Esophagus muscularis mucosa (tissue), 4 donors: ENCODE measurements at regions not wholly inside any gene's neighbourhood (a gene's known extent, or its start where the extent isn't known, plus 50 kb on each side); places are given as distances from the start of the nearest gene placed in this dataset.

Source experiments
- CTCF ChIP-seq, 3 experiments: fragments of 200-600 bp in 2 of 3; fragments of 450-650 bp in 1 of 3; sonication (generic) in 2 of 3; IDR thresholded peaks; one replicate each; pipeline ENCODE4 v1.5.1; 2017 to 2019; ENCODE audit warnings: antibody characterized with exemption in 3 of 3, mild to moderate bottlenecking in 2 of 3, moderate library complexity in 1 of 3
- EP300 ChIP-seq: sonication (generic); formaldehyde crosslinking; IDR thresholded peaks from one replicate; pipeline ENCODE4 v1.6.1; 2017; ENCODE audit warnings: antibody characterized with exemption
- POLR2A ChIP-seq: fragments of 450-650 bp; IDR thresholded peaks from one replicate; pipeline ENCODE4 v1.6.1; 2017; ENCODE audit warnings: antibody characterized with exemption, moderate library complexity, mild to moderate bottlenecking, low read depth
- POLR2AphosphoS5 ChIP-seq, 2 donors: sonication (generic); formaldehyde crosslinking; IDR thresholded peaks; one replicate each; pipeline ENCODE4 v1.6.1; 2017; ENCODE audit warnings: antibody characterized with exemption in 2 of 2

GRCh38 chr12:84730561-84731162 is 181.9 kb downstream of the SLC6A15 start:
- TF ChIP-seq CTCF (IDR thresholded peaks at IDR 0.05) (no peak), POLR2A (no peak), POLR2AphosphoS5 (IDR thresholded peaks at IDR 0.05) (no peak), EP300 (no peak)
